ENCODE measurements at regions not wholly inside any gene's neighbourhood (a gene's known extent, or its start where the extent isn't known, plus 50 kb on each side); places are given as distances from the start of the nearest gene placed in this dataset.

- peaks cover 0 to 67% (median 9%) of the 10 kb centered on the region in 4 donors for H3K4me1 ChIP-seq
- no peaks in the 10 kb centered on the region for H3K36me3 ChIP-seq
- 43 to 51% methylated on average over 11 of the region's 11 CpGs for WGBS, 2 donors
- H3K27ac ChIP-seq = peak overlapping the region in 3 of 4 donors; percentile 30 to 66 (median 64)
- TF ChIP-seq POLR2A (IDR thresholded peaks at IDR 0.05) (no peak), EP300 (IDR thresholded peaks at IDR 0.05) (peak in 1 of 2 donors; percentile 27)
- H3K9me3 ChIP-seq = no peaks in the 10 kb centered on the region
- H3K27me3 ChIP-seq = no peaks in the 10 kb centered on the region
- H3K4me3 ChIP-seq = no peak overlapping the region
- DNase-seq (ENCODE audit: low spot score in 2 of 2) = no peak
These were observed 147.2 kb upstream of the HAAO start for GRCh38 chr2:42939411-42940206.

- no peak overlapping the region for H3K4me3 ChIP-seq
- H3K4me1 ChIP-seq = peaks cover 0 to 75% (median 12%) of the 10 kb centered on the region in 4 donors
- WGBS, 2 donors = 97% methylated on average over 3 of the region's 3 CpGs
- no peak for DNase-seq (ENCODE audit: low spot score in 2 of 2)
- no peaks in the 10 kb centered on the region for H3K9me3 ChIP-seq
- H3K27me3 ChIP-seq = no peaks in the 10 kb centered on the region
- no peak for TF ChIP-seq EP300 (IDR thresholded peaks at IDR 0.05)
- TF ChIP-seq CTCF (IDR thresholded peaks at IDR 0.05) = no peak
- TF ChIP-seq POLR2A (IDR thresholded peaks at IDR 0.05) = no peak
- H3K36me3 ChIP-seq = no peaks in the 10 kb centered on the region
- peak overlapping the region in 3 of 4 donors; percentile 30 to 66 (median 64) for H3K27ac ChIP-seq
These were observed 146.4 kb upstream of the HAAO start for GRCh38 chr2:42938671-42939370.

GRCh38 chr2:42937171-42937875 lies 144.9 kb upstream of the HAAO start:
- Histone ChIP-seq H3K27me3 (no peaks in the 10 kb centered on the region), H3K27ac (peak overlapping the region in 1 of 4 donors; percentile 58), H3K36me3 (no peaks in the 10 kb centered on the region), H3K9me3 (no peaks in the 10 kb centered on the region), H3K4me1 (peaks cover 0 to 81% (median 14%) of the 10 kb centered on the region in 4 donors), H3K4me3 (no peak overlapping the region)
- TF ChIP-seq EP300 (IDR thresholded peaks at IDR 0.05) (no peak), CTCF (IDR thresholded peaks at IDR 0.05) (no peak), POLR2A (IDR thresholded peaks at IDR 0.05) (no peak)
- 65 to 77% methylated on average over 16 of the region's 16 CpGs for WGBS, 2 donors
- DNase-seq (ENCODE audit: low spot score in 2 of 2) = no peak

GRCh38 chr2:42935692-42936671 lies 143.6 kb upstream of the HAAO start:
- no peak for DNase-seq (ENCODE audit: low spot score in 2 of 2)
- peaks cover 0 to 85% (median 18%) of the 10 kb centered on the region in 4 donors for H3K4me1 ChIP-seq
- no peak overlapping the region for H3K4me3 ChIP-seq
- peak overlapping the region in 2 of 4 donors; percentile 51 to 58 for H3K27ac ChIP-seq
- no peaks in the 10 kb centered on the region for H3K27me3 ChIP-seq
- WGBS, 2 donors = 52% methylated on average over 13 of the region's 13 CpGs
- no peak for TF ChIP-seq POLR2A (IDR thresholded peaks at IDR 0.05)
- H3K9me3 ChIP-seq = no peaks in the 10 kb centered on the region
- no peaks in the 10 kb centered on the region for H3K36me3 ChIP-seq

GRCh38 chr2:42934580-42935186 lies 142.3 kb upstream of the HAAO start:
- Histone ChIP-seq H3K4me3 (no peak overlapping the region), H3K9me3 (no peaks in the 10 kb centered on the region), H3K27me3 (no peaks in the 10 kb centered on the region), H3K4me1 (peaks cover 0 to 90% (median 25%) of the 10 kb centered on the region in 4 donors), H3K27ac (peak overlapping the region in 1 of 4 donors; percentile 25), H3K36me3 (no peaks in the 10 kb centered on the region)
- no peak for DNase-seq (ENCODE audit: low spot score in 2 of 2)
- no peak for TF ChIP-seq CTCF (IDR thresholded peaks at IDR 0.05)
- WGBS, 2 donors = 76 to 77% methylated on average over 14 of the region's 14 CpGs

Data from tibial nerve (tissue), 4 donors.